Ureter (tissue), 1 donor: ENCODE measurements at regions not wholly inside any gene's neighbourhood (a gene's known extent, or its start where the extent isn't known, plus 50 kb on each side); places are given as distances from the start of the nearest gene placed in this dataset.

Experiments
- DNase-seq: peaks from one replicate; pipeline ENCODE4 v3.0.0-alpha.2; 2020; ENCODE audit warnings: low spot score
- donor health status: DM: yes; HTN: yes; CAD: no.

DNA sequence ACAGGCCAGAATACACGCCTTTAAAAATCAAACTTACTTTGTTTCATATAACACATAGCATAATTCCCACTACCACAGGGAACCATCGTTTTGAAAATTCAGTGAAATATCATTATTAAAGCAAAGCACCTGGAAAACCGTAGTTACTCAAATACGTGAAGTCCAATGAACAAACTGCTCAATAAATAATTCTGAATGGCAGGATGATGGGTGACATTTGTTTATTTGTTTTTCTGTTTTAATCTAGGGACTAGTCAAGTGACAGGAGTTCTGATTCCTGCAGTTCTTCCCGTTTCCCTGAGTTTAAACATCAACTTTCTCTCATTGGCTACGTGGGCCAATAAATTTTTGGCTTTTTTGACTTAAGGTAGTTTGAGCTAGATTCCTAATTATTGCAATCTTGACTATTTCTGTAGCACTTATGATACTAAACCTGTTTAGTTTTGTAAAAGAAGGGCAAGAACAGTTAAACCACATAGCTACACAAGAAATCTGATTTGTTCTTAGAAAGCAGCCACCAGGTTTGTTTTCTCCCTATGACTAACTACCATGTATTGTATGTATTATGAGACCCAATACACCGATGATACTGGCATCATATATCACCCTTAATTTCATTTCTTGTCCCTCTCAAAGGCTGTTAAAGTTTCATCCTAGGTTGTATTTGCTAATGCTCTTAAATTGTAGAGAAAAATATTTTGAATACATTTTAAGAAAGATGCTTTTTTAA, 411.2 kb downstream of the SHQ1 start:
- DNase-seq: no peak

- DNase-seq: no peak
Observed at GRCh38 chr3:72434296-72434695, 413.9 kb downstream of the SHQ1 start.

DNA sequence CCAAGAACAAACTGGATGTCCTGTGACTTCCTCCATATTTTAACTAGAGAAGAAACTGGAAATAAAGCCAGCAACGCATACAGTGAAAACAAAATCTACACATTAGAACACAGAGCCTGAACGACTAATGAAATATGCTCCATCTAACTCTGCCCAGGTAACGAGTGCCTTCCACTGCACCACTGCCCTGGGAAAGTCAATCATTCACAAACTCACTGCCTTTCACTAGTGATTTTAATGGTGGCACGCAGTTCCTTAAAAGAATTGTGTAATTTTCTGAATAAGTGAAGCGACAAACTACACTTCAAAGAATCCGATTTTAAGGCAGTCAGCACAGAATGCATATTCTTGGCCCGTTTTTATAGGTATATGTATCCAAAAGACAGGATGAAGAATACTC, 416.0 kb downstream of the SHQ1 start:
- DNase-seq: no peak

DNA sequence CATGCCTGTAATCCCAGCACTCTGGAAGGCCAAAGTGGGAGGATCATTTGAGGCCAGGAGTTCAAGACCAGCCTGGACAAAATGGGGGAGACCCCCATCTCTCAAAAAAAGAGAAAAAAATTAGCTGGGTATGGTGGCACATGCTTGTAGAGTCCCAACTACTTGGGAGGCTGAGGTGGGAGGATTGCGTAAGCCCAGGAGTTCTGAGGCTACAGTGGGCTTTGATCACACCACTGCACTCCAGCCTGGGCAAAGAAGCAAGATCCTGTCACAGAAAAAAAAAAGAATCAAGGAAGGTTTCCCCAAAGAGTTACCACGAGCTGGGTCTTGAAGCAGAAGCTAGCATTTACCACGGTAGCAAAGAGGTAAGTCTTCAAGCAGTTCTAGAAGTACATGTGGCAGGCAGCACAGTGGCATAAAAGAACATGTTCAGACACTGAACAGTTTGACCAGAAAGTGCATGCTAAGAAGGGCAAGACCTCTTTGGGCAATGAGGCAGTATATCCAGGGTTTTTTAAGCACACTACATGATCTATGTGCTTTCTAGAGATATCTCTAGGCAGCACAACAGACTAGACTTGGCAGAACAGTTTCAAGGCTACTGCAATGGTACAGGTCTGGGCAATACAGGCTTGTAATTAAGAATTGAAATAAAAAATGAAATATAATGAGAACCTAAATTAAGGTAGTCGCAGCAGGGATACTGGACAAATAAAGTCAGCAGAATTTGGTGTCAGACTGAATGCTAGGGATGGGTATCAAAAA, 418.5 kb downstream of the SHQ1 start:
- DNase-seq: no peak

DNA sequence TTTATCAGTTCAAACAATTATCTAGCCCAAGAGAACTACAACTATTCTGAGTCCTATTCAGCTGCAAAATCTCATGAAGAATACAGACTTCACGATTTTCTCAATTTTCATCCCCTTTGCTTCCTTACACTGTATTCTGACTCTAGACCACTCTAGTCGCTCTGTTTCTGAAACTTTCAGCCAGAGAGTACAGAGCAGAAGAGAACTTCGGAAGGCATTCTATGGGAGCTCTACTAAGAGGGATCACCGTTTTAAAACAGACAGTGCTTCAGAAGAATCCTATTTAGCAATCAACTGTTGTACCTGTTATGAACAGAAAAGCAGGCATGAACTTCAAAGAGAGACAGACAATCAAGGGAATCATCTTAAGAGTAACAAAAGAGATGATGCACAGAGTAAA, 419.4 kb downstream of the SHQ1 start:
- no peak for DNase-seq

DNA sequence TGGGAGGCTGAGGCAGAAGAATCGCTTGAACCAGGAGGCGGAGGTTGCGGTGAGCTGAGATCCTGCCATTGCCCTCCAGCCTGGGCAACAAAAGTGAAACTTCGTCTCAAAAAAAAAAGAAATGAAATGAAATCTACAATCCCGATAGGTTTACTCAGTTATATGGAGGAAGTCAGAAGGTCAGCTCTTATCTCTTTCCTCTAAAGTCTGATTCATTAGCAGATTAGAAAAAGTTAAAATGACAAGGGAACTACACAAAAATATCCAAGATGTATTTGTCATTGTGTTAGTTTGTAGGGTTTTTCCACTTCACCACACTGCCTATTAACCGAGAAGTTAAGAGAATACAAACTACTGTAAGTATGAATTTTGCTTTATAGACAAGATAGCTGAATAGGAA, 420.6 kb downstream of the SHQ1 start:
- no peak for DNase-seq

- no peak for DNase-seq
Observed at GRCh38 chr3:72426618-72427397, 421.4 kb downstream of the SHQ1 start.

DNA sequence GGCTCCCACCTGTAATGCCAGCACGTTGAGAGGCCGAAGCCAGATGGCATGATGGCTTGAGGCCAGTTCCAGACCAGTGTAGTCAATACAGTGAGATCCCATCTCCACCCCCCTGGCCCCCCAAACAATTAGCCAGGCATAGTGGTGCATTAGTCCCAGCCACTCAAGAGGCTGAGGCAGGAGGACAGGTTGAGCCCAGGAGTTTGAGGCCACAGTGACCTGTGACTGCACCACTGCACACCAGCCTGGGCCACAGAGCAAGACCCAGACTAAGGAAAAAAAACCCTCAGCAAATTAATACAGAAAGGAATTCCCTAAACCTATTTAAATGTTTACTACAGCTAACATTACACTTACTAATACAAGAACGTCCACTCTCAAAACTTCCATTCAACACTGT, 424.6 kb downstream of the SHQ1 start:
- no peak for DNase-seq

GRCh38 chr3:72421786-72422185, 426.5 kb downstream of the SHQ1 start:
- DNase-seq: no peak

- DNase-seq: no peak
Observed at GRCh38 chr3:72421126-72421525, 427.1 kb downstream of the SHQ1 start.

DNA sequence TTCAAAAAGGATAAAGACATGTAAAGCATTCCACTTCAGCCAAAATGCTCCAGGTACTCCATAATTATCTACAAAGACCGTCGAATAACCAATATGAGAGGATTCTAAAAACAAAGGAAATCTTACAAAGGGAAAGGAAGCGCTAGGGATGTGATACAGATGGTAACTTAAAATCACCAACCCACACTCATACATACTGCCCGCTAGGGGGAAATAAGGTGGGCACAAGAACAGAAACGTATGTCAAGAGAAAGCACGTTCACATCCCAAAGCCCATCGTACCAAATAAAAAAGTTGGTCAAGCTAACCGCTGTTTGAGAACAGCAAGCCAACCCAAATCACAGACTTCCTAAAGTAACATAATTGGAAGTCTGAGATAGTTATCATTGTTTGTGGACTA, 429.4 kb downstream of the SHQ1 start:
- no peak for DNase-seq

DNA sequence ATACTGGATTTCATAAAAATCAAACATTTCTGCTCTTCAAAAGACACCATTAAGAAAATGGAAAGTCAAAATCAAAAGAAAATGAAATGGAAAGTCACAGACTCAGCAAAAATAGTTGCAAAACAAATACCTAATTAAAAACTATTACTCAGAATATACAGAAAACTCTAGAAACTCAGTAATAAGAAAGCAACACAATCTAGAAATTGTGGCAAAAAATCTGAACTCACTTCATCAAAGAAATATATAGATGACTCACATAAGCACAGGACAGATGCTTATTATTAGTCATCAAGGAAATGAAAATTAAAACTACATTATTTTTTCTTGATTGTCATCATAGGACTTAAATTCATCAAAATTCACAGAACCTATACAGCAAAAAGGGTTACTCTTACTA, 430.0 kb downstream of the SHQ1 start:
- no peak for DNase-seq

GRCh38 chr3:72414481-72415016, 433.7 kb downstream of the SHQ1 start:
- no peak for DNase-seq

DNA sequence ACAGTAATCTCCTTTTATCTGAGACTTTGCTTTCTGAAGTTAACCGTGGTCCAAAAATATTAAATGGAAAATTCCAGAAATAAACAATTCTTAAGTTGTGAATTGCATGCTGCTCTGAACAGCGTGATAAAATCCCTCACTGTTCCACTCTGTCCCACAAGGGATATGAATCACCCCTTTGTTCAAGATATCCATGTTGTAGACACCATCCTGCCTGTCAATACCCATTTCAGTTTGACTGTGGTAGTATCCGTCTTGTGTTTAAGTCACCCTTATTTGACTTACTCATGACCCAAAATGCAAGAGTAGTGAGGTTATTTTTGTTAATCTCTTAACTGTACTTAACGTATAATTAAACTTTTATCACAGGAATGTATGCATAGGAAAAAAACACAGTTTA, 435.0 kb downstream of the SHQ1 start:
- DNase-seq: no peak

GRCh38 chr3:72412340-72412956, 435.8 kb downstream of the SHQ1 start:
- DNase-seq: no peak

DNA sequence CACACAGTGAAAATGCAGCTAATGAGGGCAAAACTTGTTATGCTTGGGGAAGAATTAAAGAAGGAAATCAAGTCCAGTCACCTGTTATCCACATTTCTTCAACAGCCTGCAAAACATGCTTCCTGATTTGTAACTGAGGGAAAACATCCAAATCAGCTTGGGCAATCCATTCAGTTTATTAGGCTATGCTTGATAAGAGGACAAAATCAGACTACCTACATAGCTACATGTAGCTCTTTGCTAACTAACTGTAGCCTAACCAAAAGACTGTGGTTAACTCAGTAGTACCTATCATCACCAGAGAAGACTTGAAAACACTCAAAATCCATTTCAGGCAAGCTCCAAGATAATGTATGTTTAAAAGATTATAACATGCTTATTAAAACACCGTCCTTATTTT, 436.4 kb downstream of the SHQ1 start:
- no peak for DNase-seq

GRCh38 chr3:72411126-72411525, 437.1 kb downstream of the SHQ1 start:
- DNase-seq: no peak

GRCh38 chr3:72408983-72409779, 439.1 kb downstream of the SHQ1 start:
- no peak for DNase-seq

- DNase-seq: no peak
Observed at GRCh38 chr3:72407766-72408165, 440.5 kb downstream of the SHQ1 start.

DNA sequence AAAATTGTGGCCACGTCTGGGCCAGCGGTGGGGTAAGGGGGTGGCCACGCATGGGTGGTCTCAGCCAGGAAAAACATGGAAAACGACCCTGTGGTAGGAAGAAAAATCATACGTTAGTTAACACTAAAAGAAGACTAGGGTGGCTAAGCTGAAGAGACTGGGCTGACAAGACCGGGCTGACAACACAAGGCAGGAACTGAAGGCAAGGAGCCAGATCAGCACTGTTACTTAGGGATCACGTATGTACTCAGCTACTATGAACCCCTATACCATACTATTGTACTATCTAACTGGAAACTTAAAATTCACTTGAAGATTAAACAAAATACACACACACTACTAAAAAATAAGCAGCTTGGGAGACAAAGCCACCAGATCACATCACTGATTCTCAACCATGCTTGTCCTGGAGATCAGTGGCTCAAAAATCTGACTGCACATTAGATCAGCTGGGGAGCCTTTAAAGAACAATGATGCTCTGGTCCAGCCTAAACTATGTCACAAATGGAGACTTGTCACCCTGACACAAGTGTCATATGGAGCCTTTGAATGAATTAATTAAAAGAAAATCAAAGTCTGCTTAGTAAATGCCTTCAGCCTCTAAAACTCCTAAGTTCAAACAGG, 442.2 kb downstream of the SHQ1 start:
- no peak for DNase-seq
